K562 (cell line): ENCODE measurements at regions not wholly inside any gene's neighbourhood (a gene's known extent, or its start where the extent isn't known, plus 50 kb on each side); places are given as distances from the start of the nearest gene placed in this dataset.

Source experiments
- ATAC-seq: fragments of 200-7000 bp; cut with Tn5 transposase; 3 replicates; pipeline ENCODE4 v1.9.1; 2020; ENCODE audit warnings: moderate library complexity
- BruUV-seq: library from RNA; stranded (reverse); fragments of 400-500 nt; replicated peaks from 2 replicates; lab custom pipeline; 2021; lab: Mats Ljungman, UMichigan
- CTCF ChIA-PET: fragments of 300-600 bp; formaldehyde crosslinking; extraction: SDS; loops from one replicate; lab custom pipeline; 2021; ENCODE audit warnings: low intra/inter-chr PET ratio; lab: Yijun Ruan, JAX
- POLR2A ChIA-PET: fragments of 300-600, 350-650 bp; sonication (Branson Sonifier 250); formaldehyde crosslinking; extraction: SDS; loops from one replicate; lab custom pipeline; 2021; ENCODE audit warnings: antibody characterized with exemption, inconsistent platforms; lab: Yijun Ruan, JAX
- DNase-seq, 4 experiments: peaks; one replicate each; pipeline versions ENCODE4 v3.0.0 to v3.0.0-alpha.2; 2011 to 2018; ENCODE audit warnings: low spot score in 3 of 4, mixed read lengths in 3 of 4; ENCODE audit errors: extremely low read depth in 1 of 4
- FAIRE-seq: peaks from 2 replicates; lab custom pipeline; 2011; peaks lifted over from hg19 to GRCh38; lab: Jason Lieb, UNC
- H2AFZ ChIP-seq: 2 replicates; pipeline ENCODE4 v1.6.0; 2011; ENCODE audit warnings: low read depth, low read length, control low read depth, inconsistent platforms
- H3K27ac ChIP-seq: fragments of 200-600 bp; 3 replicates; pipeline ENCODE4 v1.8.0; 2011; ENCODE audit warnings: low read depth, mild to moderate bottlenecking, control low read depth, inconsistent platforms, low read length, moderate library complexity, mixed read lengths; ENCODE audit errors: extremely low read depth
- H3K27me3 ChIP-seq, 2 experiments: fragments of 300-600 bp in 1 of 2; 2 replicates in 1 of 2; 3 replicates in 1 of 2; pipeline versions ENCODE4 v1.6.0 to v1.8.0; 2011; ENCODE audit warnings: inconsistent platforms in 2 of 2, low read length in 2 of 2, mild to moderate bottlenecking in 1 of 2, mixed read lengths in 1 of 2, moderate library complexity in 1 of 2; ENCODE audit not compliant: control insufficient read depth in 2 of 2, insufficient read depth in 2 of 2
- H3K36me3 ChIP-seq: fragments of 300-600 bp; 3 replicates; pipeline ENCODE4 v1.8.0; 2011; ENCODE audit warnings: mild to moderate bottlenecking, low read length, inconsistent platforms; ENCODE audit not compliant: control insufficient read depth, insufficient read depth
- H3K4me1 ChIP-seq, 2 experiments: fragments of 200-600 bp in 1 of 2; replicated peaks in 1 of 2; 2 replicates in 1 of 2; 3 replicates in 1 of 2; pipeline versions ENCODE4 v1.5.1 to v1.8.0; 2011; ENCODE audit warnings: inconsistent platforms in 2 of 2, low read length in 2 of 2, mild to moderate bottlenecking in 1 of 2, mixed read lengths in 1 of 2, moderate library complexity in 1 of 2; ENCODE audit not compliant: control insufficient read depth in 2 of 2, insufficient read depth in 2 of 2
- H3K4me2 ChIP-seq: 2 replicates; pipeline ENCODE4 v1.6.1; 2011; ENCODE audit warnings: low read length, control low read depth, inconsistent platforms, mixed read lengths; ENCODE audit not compliant: insufficient read depth
- H3K4me3 ChIP-seq: fragments of 200-600 bp; sonication (generic), shearing (Covaris generic); 2 replicates; pipeline ENCODE4 v1.5.1; 2016; ENCODE audit warnings: control low read depth, inconsistent platforms
- H3K79me2 ChIP-seq: fragments of 200-600 bp; 3 replicates; pipeline ENCODE4 v1.8.0; 2011; ENCODE audit warnings: low read length, inconsistent platforms; ENCODE audit not compliant: control insufficient read depth, insufficient read depth
- H3K9ac ChIP-seq, 2 experiments: 2 replicates each; pipeline versions ENCODE4 v1.6.0 to v1.6.1; 2011; ENCODE audit warnings: low read depth in 2 of 2, low read length in 2 of 2, control low read depth in 1 of 2, inconsistent platforms in 1 of 2, mild to moderate bottlenecking in 1 of 2, mixed read lengths in 1 of 2; ENCODE audit not compliant: insufficient read depth in 1 of 2
- H3K9me1 ChIP-seq: one replicate; pipeline ENCODE4 v1.6.0; 2011; ENCODE audit warnings: inconsistent platforms, mild to moderate bottlenecking, low read length, moderate library complexity; ENCODE audit not compliant: control insufficient read depth, insufficient read depth
- H3K9me3 ChIP-seq: replicated peaks from 2 replicates; pipeline ENCODE4 v1.5.1; 2011; ENCODE audit warnings: low read depth, low read length, inconsistent platforms; ENCODE audit not compliant: control insufficient read depth, insufficient read depth
- H4K20me1 ChIP-seq: replicated peaks from 2 replicates; pipeline ENCODE4 v1.6.1; 2011; ENCODE audit warnings: low read length, inconsistent platforms, mixed read lengths; ENCODE audit not compliant: control insufficient read depth, insufficient read depth
- ADNP ChIP-seq: fragments of 200-800 bp; sonication (Bioruptor generic); IDR thresholded peaks from 2 replicates; pipeline ENCODE4 v1.6.1; 2016; ENCODE audit warnings: missing genetic modification characterization, missing compliant biosample characterization
- CREB1 ChIP-seq, 2 experiments: sonication (generic) in 1 of 2; formaldehyde crosslinking in 1 of 2; IDR thresholded peaks; 2 replicates each; pipeline versions ENCODE4 v1.6.1 to v1.8.0; 2012 to 2022; ENCODE audit warnings: inconsistent platforms in 1 of 2, mild to moderate bottlenecking in 1 of 2, missing genetic modification reagents in 1 of 2, moderate library complexity in 1 of 2
- DIDO1 ChIP-seq: fragments of 450-650 bp; IDR thresholded peaks from 2 replicates; pipeline ENCODE4 v1.6.1; 2016; ENCODE audit warnings: low read depth, missing biosample characterization, missing genetic modification characterization
- FOXJ3 ChIP-seq: sonication (generic); formaldehyde crosslinking; IDR thresholded peaks from 2 replicates; pipeline ENCODE4 v1.4.0; 2020; ENCODE audit warnings: mild to moderate bottlenecking, missing genetic modification reagents
- HDAC8 ChIP-seq: fragments of 450-650 bp; IDR thresholded peaks from 2 replicates; pipeline ENCODE4 v1.6.1; 2016; ENCODE audit warnings: mild to moderate bottlenecking, missing genetic modification characterization, moderate library complexity, missing compliant biosample characterization
- NRF1 ChIP-seq, 2 experiments: fragments of 450-650 bp; IDR thresholded peaks in 1 of 2; conservative IDR thresholded peaks in 1 of 2; 2 replicates each; pipeline ENCODE4 v1.6.1; 2014; ENCODE audit warnings: mild to moderate bottlenecking in 2 of 2
- SPI1 ChIP-seq: IDR thresholded peaks from 2 replicates; pipeline ENCODE4 v1.6.1; 2011; ENCODE audit warnings: low read depth, low read length, control low read depth, borderline replicate concordance
- ZNF277 ChIP-seq: fragments of 250-450 bp; sonication (Bioruptor Pico); IDR thresholded peaks from 2 replicates; pipeline ENCODE4 v1.8.0; 2022; ENCODE audit warnings: inconsistent platforms, mild to moderate bottlenecking, moderate library complexity, borderline replicate concordance
- WGBS: fragments of 100-300 bp; shearing (Covaris generic); methylation state at CpG from one replicate; pipeline ENCODE4 v1.1.6; 2016; ENCODE audit warnings: low coverage, mixed read lengths; ENCODE audit not compliant: insufficient coverage; ENCODE audit errors: missing lambda C conversion rate; 5-methylcytosine and 5-hydroxymethylcytosine counted together
- in situ Hi-C: fragments of 300-500 bp; cut with MboI; formaldehyde crosslinking; loops from 4 replicates; pipeline ENCODE4 v1.15.0; 2018; ENCODE audit warnings: inconsistent platforms, mixed read lengths
- intact Hi-C: fragments of 100-400 bp; cut with micrococcal nuclease; formaldehyde crosslinking; loops from 2 replicates; pipeline ENCODE4 v1.14.2; 2022

GRCh38 chr1:198809247-198809646, 170.4 kb downstream of the PTPRC start:
- no peak overlapping the region for H2AFZ ChIP-seq
- no peaks in the 10 kb centered on the region; the same call in 1 of the 2 replicates for H3K9me3 ChIP-seq
- FAIRE-seq (no peak), DNase-seq (no peak), ATAC-seq (no peak)
- WGBS: 12% methylated on average over 1 of the region's 1 CpG
- no peak overlapping the region for H3K27ac ChIP-seq
- H3K9ac ChIP-seq: no peak overlapping the region
- intact Hi-C loops: no loop called here
- H3K4me1 ChIP-seq: no peaks in the 10 kb centered on the region
- POLR2A ChIA-PET: interaction anchor here (0.9 to 1.3 kb wide), 2 partner anchors 9 to 20 kb away, joined by 3 to 4 read pairs; no protein-coding TSS in a partner anchor
- in situ Hi-C loops: no loop called here
- no peaks in the 10 kb centered on the region for H3K9me1 ChIP-seq
- no peak overlapping the region for H3K4me2 ChIP-seq
- CTCF ChIA-PET: no interaction called here
- no peak for TF ChIP-seq SPI1
- TF ChIP-seq CREB1 (IDR thresholded peaks at IDR 0.05): no peak
- TF ChIP-seq CREB1 (CRISPR knock-in tag; IDR thresholded peaks at IDR 0.05): no peak
- TF ChIP-seq ADNP (tag): no peak
- no peak for TF ChIP-seq ZNF277 (CRISPR knock-in tag)
- no peak for TF ChIP-seq NRF1 (conservative IDR thresholded peaks at IDR 0.05 in 1 of 2, IDR thresholded peaks at IDR 0.05 in 1 of 2)
- TF ChIP-seq HDAC8 (tag): no peak
- TF ChIP-seq DIDO1: no peak
- TF ChIP-seq FOXJ3: no peak
- no peak overlapping the region for H3K4me3 ChIP-seq
- no TSS peak for BruUV-seq
- H3K79me2 ChIP-seq: no peaks in the 10 kb centered on the region
- H3K36me3 ChIP-seq: no peaks in the 10 kb centered on the region
- no peaks in the 10 kb centered on the region for H4K20me1 ChIP-seq
- H3K27me3 ChIP-seq: no peaks in the 10 kb centered on the region
